ENCODE measurements at regions not wholly inside any gene's neighbourhood (a gene's known extent, or its start where the extent isn't known, plus 50 kb on each side); places are given as distances from the start of the nearest gene placed in this dataset.
"Not testable (repeated sequence)": the region's sequence is repeated elsewhere in the genome, so short reads cannot be mapped to it uniquely, and the experiment has no call there.

- H3K9me3 ChIP-seq (ENCODE audit: insufficient read depth, low read length): peaks cover 10% of the 10 kb centered on the region; the same call in 1 of the 2 replicates
- H3K4me1 ChIP-seq (ENCODE audit: insufficient read depth, insufficient read length): no peaks in the 10 kb centered on the region
- TF ChIP-seq ZNF274 (IDR thresholded peaks at IDR 0.05; ENCODE audit: low read depth, low read length): no peak
- no peak for TF ChIP-seq YY1 (IDR thresholded peaks at IDR 0.05; ENCODE audit: insufficient read depth, insufficient read length)
- TF ChIP-seq SUZ12 (IDR thresholded peaks at IDR 0.05; ENCODE audit: extremely low read depth, insufficient read depth, insufficient read length): no peak
- no peaks in the 10 kb centered on the region for H3K27me3 ChIP-seq (ENCODE audit: insufficient read depth, insufficient read length)
- H3K4me3 ChIP-seq (ENCODE audit: insufficient read length, low read depth): no peak overlapping the region
- no peaks in the 10 kb centered on the region for H3K36me3 ChIP-seq (ENCODE audit: insufficient read depth, insufficient read length, low read length)
- DNase-seq (ENCODE audit: low read depth, low spot score): no peak
- no peak overlapping the region for H3K9ac ChIP-seq (ENCODE audit: insufficient read length, low read depth)
Observed at GRCh38 chr12:46608431-46609272, 217.1 kb downstream of the SLC38A4 start.

GRCh38 chr12:46604684-46605083 is 221.1 kb downstream of the SLC38A4 start:
- no peak for DNase-seq (ENCODE audit: low read depth, low spot score)
- TF ChIP-seq ZNF274 (IDR thresholded peaks at IDR 0.05; ENCODE audit: low read depth, low read length): no peak
- TF ChIP-seq YY1 (IDR thresholded peaks at IDR 0.05; ENCODE audit: insufficient read depth, insufficient read length): no peak
- TF ChIP-seq SUZ12 (IDR thresholded peaks at IDR 0.05; ENCODE audit: extremely low read depth, insufficient read depth, insufficient read length): no peak
- Histone ChIP-seq H3K27me3 (ENCODE audit: insufficient read depth, insufficient read length) (no peaks in the 10 kb centered on the region), H3K36me3 (ENCODE audit: insufficient read depth, insufficient read length, low read length) (no peaks in the 10 kb centered on the region), H3K9ac (ENCODE audit: insufficient read length, low read depth) (no peak overlapping the region), H3K4me3 (ENCODE audit: insufficient read length, low read depth) (no peak overlapping the region), H3K9me3 (ENCODE audit: insufficient read depth, low read length) (0 out of 2 replicates have a peak, but pooled peaks cover 2% of the 10 kb centered on the region), H3K4me1 (ENCODE audit: insufficient read depth, insufficient read length) (no peaks in the 10 kb centered on the region)

- H3K9ac ChIP-seq (ENCODE audit: insufficient read length, low read depth): no peak overlapping the region
- no peak for TF ChIP-seq ZNF274 (IDR thresholded peaks at IDR 0.05; ENCODE audit: low read depth, low read length)
- H3K4me3 ChIP-seq (ENCODE audit: insufficient read length, low read depth): no peak overlapping the region
- DNase-seq (ENCODE audit: low read depth, low spot score): no peak
- H3K4me1 ChIP-seq (ENCODE audit: insufficient read depth, insufficient read length): no peaks in the 10 kb centered on the region
- no peaks in the 10 kb centered on the region for H3K27me3 ChIP-seq (ENCODE audit: insufficient read depth, insufficient read length)
- no peaks in the 10 kb centered on the region for H3K9me3 ChIP-seq (ENCODE audit: insufficient read depth, low read length)
- no peaks in the 10 kb centered on the region for H3K36me3 ChIP-seq (ENCODE audit: insufficient read depth, insufficient read length, low read length)
Observed at GRCh38 chr12:46603776-46604456, 221.9 kb downstream of the SLC38A4 start.

- Histone ChIP-seq H3K4me1 (ENCODE audit: insufficient read depth, insufficient read length) (no peaks in the 10 kb centered on the region), H3K9ac (ENCODE audit: insufficient read length, low read depth) (no peak overlapping the region)
- no peak for DNase-seq (ENCODE audit: low read depth, low spot score)
Observed at GRCh38 chr12:46602474-46602873, 223.3 kb downstream of the SLC38A4 start.

GRCh38 chr12:46590991-46591703 is 218.6 kb upstream of the SLC38A2 start:
- no peak overlapping the region for H3K9ac ChIP-seq (ENCODE audit: insufficient read length, low read depth)
- H3K36me3 ChIP-seq (ENCODE audit: insufficient read depth, insufficient read length, low read length): no peaks in the 10 kb centered on the region
- no peak overlapping the region for H3K4me3 ChIP-seq (ENCODE audit: insufficient read length, low read depth)
- no peak for TF ChIP-seq ZNF274 (IDR thresholded peaks at IDR 0.05; ENCODE audit: low read depth, low read length)
- DNase-seq (ENCODE audit: low read depth, low spot score): no peak
- no peaks in the 10 kb centered on the region for H3K9me3 ChIP-seq (ENCODE audit: insufficient read depth, low read length)
- no peaks in the 10 kb centered on the region for H3K27me3 ChIP-seq (ENCODE audit: insufficient read depth, insufficient read length)
- peaks cover 2% of the 10 kb centered on the region for H3K4me1 ChIP-seq (ENCODE audit: insufficient read depth, insufficient read length)

More at GRCh38 chr12:46602474-46602873, 223.3 kb downstream of the SLC38A4 start:
- no peak for TF ChIP-seq SUZ12 (IDR thresholded peaks at IDR 0.05; ENCODE audit: extremely low read depth, insufficient read depth, insufficient read length)
- no peak for TF ChIP-seq ZNF274 (IDR thresholded peaks at IDR 0.05; ENCODE audit: low read depth, low read length)
- H3K36me3 ChIP-seq (ENCODE audit: insufficient read depth, insufficient read length, low read length): no peaks in the 10 kb centered on the region
- H3K27me3 ChIP-seq (ENCODE audit: insufficient read depth, insufficient read length): no peaks in the 10 kb centered on the region
- no peak overlapping the region for H3K4me3 ChIP-seq (ENCODE audit: insufficient read length, low read depth)
- no peaks in the 10 kb centered on the region for H3K9me3 ChIP-seq (ENCODE audit: insufficient read depth, low read length)

GRCh38 chr12:46585854-46586621 is 213.5 kb upstream of the SLC38A2 start:
- Histone ChIP-seq H3K27me3 (ENCODE audit: insufficient read depth, insufficient read length) (no peaks in the 10 kb centered on the region), H3K4me3 (ENCODE audit: insufficient read length, low read depth) (no peak overlapping the region), H3K9ac (ENCODE audit: insufficient read length, low read depth) (no peak overlapping the region), H3K36me3 (ENCODE audit: insufficient read depth, insufficient read length, low read length) (no peaks in the 10 kb centered on the region), H3K9me3 (ENCODE audit: insufficient read depth, low read length) (no peaks in the 10 kb centered on the region), H3K4me1 (ENCODE audit: insufficient read depth, insufficient read length) (peaks cover 3% of the 10 kb centered on the region)
- peak; percentile 89 for DNase-seq (ENCODE audit: low read depth, low spot score)
- TF ChIP-seq ZNF274 (IDR thresholded peaks at IDR 0.05; ENCODE audit: low read depth, low read length) (no peak), SUZ12 (IDR thresholded peaks at IDR 0.05; ENCODE audit: extremely low read depth, insufficient read depth, insufficient read length) (no peak), YY1 (IDR thresholded peaks at IDR 0.05; ENCODE audit: insufficient read depth, insufficient read length) (no peak)

GRCh38 chr12:46584098-46584497 is 211.5 kb upstream of the SLC38A2 start:
- H3K4me3 ChIP-seq (ENCODE audit: insufficient read length, low read depth); H3K9ac ChIP-seq (ENCODE audit: insufficient read length, low read depth); DNase-seq (ENCODE audit: low read depth, low spot score); H3K36me3 ChIP-seq (ENCODE audit: insufficient read depth, insufficient read length, low read length); H3K27me3 ChIP-seq (ENCODE audit: insufficient read depth, insufficient read length); H3K4me1 ChIP-seq (ENCODE audit: insufficient read depth, insufficient read length); H3K9me3 ChIP-seq (ENCODE audit: insufficient read depth, low read length): not testable (repeated sequence)

- DNase-seq (ENCODE audit: low read depth, low spot score); H3K4me3 ChIP-seq (ENCODE audit: insufficient read length, low read depth); H3K4me1 ChIP-seq (ENCODE audit: insufficient read depth, insufficient read length); H3K9ac ChIP-seq (ENCODE audit: insufficient read length, low read depth); H3K27me3 ChIP-seq (ENCODE audit: insufficient read depth, insufficient read length); H3K36me3 ChIP-seq (ENCODE audit: insufficient read depth, insufficient read length, low read length); H3K9me3 ChIP-seq (ENCODE audit: insufficient read depth, low read length): not testable (repeated sequence)
Observed at GRCh38 chr12:46581990-46582389, 209.4 kb upstream of the SLC38A2 start.

Data from NT2/D1 (cell line).